Hematopoietic multipotent progenitor cell treated with erythropoietin and hydrocortisone succinate and interleukin-3 and kit ligand, for 8 days (in vitro differentiated cells): ENCODE measurements at regions not wholly inside any gene's neighbourhood (a gene's known extent, or its start where the extent isn't known, plus 50 kb on each side); places are given as distances from the start of the nearest gene placed in this dataset.
"Not testable (repeated sequence)": the region's sequence is repeated elsewhere in the genome, so short reads cannot be mapped to it uniquely, and the experiment has no call there.

Experiments used
- DNase-seq: peaks from one replicate; pipeline ENCODE4 v3.0.0-alpha.2; 2015

- no peak for DNase-seq
These were observed 141.5 kb upstream of the FN1 start for GRCh38 chr2:215577356-215577755.

GRCh38 chr2:215576572-215576971 is 140.7 kb upstream of the FN1 start:
- DNase-seq: no peak

GRCh38 chr2:215573496-215573895 is 137.6 kb upstream of the FN1 start:
- DNase-seq: no peak

GRCh38 chr2:215572341-215572848 is 136.5 kb upstream of the FN1 start:
- DNase-seq: no peak

- DNase-seq: peak; percentile 46
These were observed 135.8 kb upstream of the FN1 start for GRCh38 chr2:215571689-215572088.

GRCh38 chr2:215567504-215567903 is 131.6 kb upstream of the FN1 start:
- DNase-seq: no peak

GRCh38 chr2:215565897-215566296 is 130.0 kb upstream of the FN1 start:
- no peak for DNase-seq

- no peak for DNase-seq
These were observed 121.8 kb upstream of the FN1 start for GRCh38 chr2:215557701-215558100.

- DNase-seq: no peak
These were observed 121.1 kb upstream of the FN1 start for GRCh38 chr2:215556979-215557378.

GRCh38 chr2:215554689-215555498 is 119.0 kb upstream of the FN1 start:
- DNase-seq: no peak

GRCh38 chr2:215553946-215554345 is 118.1 kb upstream of the FN1 start:
- peak; percentile 59 for DNase-seq

- DNase-seq: no peak
These were observed 116.3 kb upstream of the FN1 start for GRCh38 chr2:215552144-215552580.

- DNase-seq: no peak
These were observed 114.5 kb upstream of the FN1 start for GRCh38 chr2:215550331-215550730.

- DNase-seq: no peak
These were observed 112.8 kb upstream of the FN1 start for GRCh38 chr2:215548714-215549113.

- DNase-seq: no peak
These were observed 106.8 kb upstream of the FN1 start for GRCh38 chr2:215542690-215543089.

GRCh38 chr2:215540658-215541057 is 104.8 kb upstream of the FN1 start:
- no peak for DNase-seq

GRCh38 chr2:215537611-215538010 is 101.7 kb upstream of the FN1 start:
- no peak for DNase-seq

GRCh38 chr2:215536510-215536909 is 100.6 kb upstream of the FN1 start:
- DNase-seq: no peak

GRCh38 chr2:215535741-215536140 is 99.9 kb upstream of the FN1 start:
- no peak for DNase-seq

- no peak for DNase-seq
These were observed 99.3 kb upstream of the FN1 start for GRCh38 chr2:215535125-215535668.

GRCh38 chr2:215533716-215534115 is 97.8 kb upstream of the FN1 start:
- not testable (repeated sequence) for DNase-seq

- DNase-seq: no peak
These were observed 97.0 kb upstream of the FN1 start for GRCh38 chr2:215532844-215533243.

GRCh38 chr2:215531284-215531683 is 95.4 kb upstream of the FN1 start:
- DNase-seq: no peak

GRCh38 chr2:215530191-215530968 is 94.5 kb upstream of the FN1 start:
- DNase-seq: no peak
